ENCODE measurements at regions not wholly inside any gene's neighbourhood (a gene's known extent, or its start where the extent isn't known, plus 50 kb on each side); places are given as distances from the start of the nearest gene placed in this dataset.
A peak's percentile ranks its signal among the peaks of the same experiment; 100 is the strongest.
"Not testable (repeated sequence)": the region's sequence is repeated elsewhere in the genome, so short reads cannot be mapped to it uniquely, and the experiment has no call there.

- H3K9me3 ChIP-seq (ENCODE audit: control insufficient read depth, insufficient read depth, low read depth, low read length); POLR2A ChIA-PET; H3K36me3 ChIP-seq (ENCODE audit: control insufficient read depth in 2 of 2, insufficient read depth in 1 of 2, low read length in 2 of 2); H3K4me3 ChIP-seq (ENCODE audit: low read depth, low read length); H3K27ac ChIP-seq (ENCODE audit: extremely low read depth, low read depth, low read length); CTCF ChIA-PET; H3K4me1 ChIP-seq (ENCODE audit: control insufficient read depth, insufficient read depth, low read length): not testable (repeated sequence)
Measured at GRCh38 chr16:29137461-29137860, 152.6 kb downstream of the LAT start.

DNA sequence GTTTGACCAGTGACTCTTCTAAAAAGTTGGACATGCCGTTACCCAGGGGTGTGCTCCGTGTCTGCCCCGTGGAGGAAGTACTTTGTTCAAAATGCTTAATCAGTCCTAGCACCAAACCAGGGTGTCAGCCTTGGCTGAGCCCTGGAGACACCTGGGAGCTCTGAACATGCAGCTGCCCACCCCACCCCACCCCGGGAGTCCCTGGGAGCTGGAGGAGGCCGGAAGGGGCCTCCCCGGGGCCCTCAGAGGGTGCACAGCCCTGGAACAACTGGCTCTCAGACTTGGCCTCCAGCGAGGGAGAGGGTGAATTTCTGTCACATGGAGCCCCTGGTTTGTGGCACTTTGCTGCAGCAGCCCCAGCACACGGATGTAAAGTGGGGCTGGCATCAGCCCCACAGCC is 152.1 kb downstream of the LAT start:
- H3K27ac ChIP-seq (ENCODE audit: extremely low read depth, low read depth, low read length); CTCF ChIA-PET; H3K36me3 ChIP-seq (ENCODE audit: control insufficient read depth in 2 of 2, insufficient read depth in 1 of 2, low read length in 2 of 2); POLR2A ChIA-PET; H3K9me3 ChIP-seq (ENCODE audit: control insufficient read depth, insufficient read depth, low read depth, low read length); H3K4me1 ChIP-seq (ENCODE audit: control insufficient read depth, insufficient read depth, low read length); H3K4me3 ChIP-seq (ENCODE audit: low read depth, low read length): not testable (repeated sequence)

GRCh38 chr16:29136046-29136696 is 151.3 kb downstream of the LAT start:
- H3K9me3 ChIP-seq (ENCODE audit: control insufficient read depth, insufficient read depth, low read depth, low read length); H3K27ac ChIP-seq (ENCODE audit: extremely low read depth, low read depth, low read length); H3K4me1 ChIP-seq (ENCODE audit: control insufficient read depth, insufficient read depth, low read length); H3K36me3 ChIP-seq (ENCODE audit: control insufficient read depth in 2 of 2, insufficient read depth in 1 of 2, low read length in 2 of 2); H3K4me3 ChIP-seq (ENCODE audit: low read depth, low read length); POLR2A ChIA-PET: not testable (repeated sequence)
- CTCF ChIA-PET, result interaction anchor here (0.6 kb wide), 1 partner anchor 49 kb away, joined by 3 read pairs; no protein-coding TSS in a partner anchor

GRCh38 chr16:29135098-29135497 is 150.2 kb downstream of the LAT start:
- POLR2A ChIA-PET; H3K36me3 ChIP-seq (ENCODE audit: control insufficient read depth in 2 of 2, insufficient read depth in 1 of 2, low read length in 2 of 2); H3K4me3 ChIP-seq (ENCODE audit: low read depth, low read length); H3K4me1 ChIP-seq (ENCODE audit: control insufficient read depth, insufficient read depth, low read length); H3K27ac ChIP-seq (ENCODE audit: extremely low read depth, low read depth, low read length); H3K9me3 ChIP-seq (ENCODE audit: control insufficient read depth, insufficient read depth, low read depth, low read length); CTCF ChIA-PET: not testable (repeated sequence)

GRCh38 chr16:29133681-29134430 is 149.0 kb downstream of the LAT start:
- H3K36me3 ChIP-seq (ENCODE audit: control insufficient read depth in 2 of 2, insufficient read depth in 1 of 2, low read length in 2 of 2); H3K4me1 ChIP-seq (ENCODE audit: control insufficient read depth, insufficient read depth, low read length); H3K27ac ChIP-seq (ENCODE audit: extremely low read depth, low read depth, low read length); H3K9me3 ChIP-seq (ENCODE audit: control insufficient read depth, insufficient read depth, low read depth, low read length); H3K4me3 ChIP-seq (ENCODE audit: low read depth, low read length); POLR2A ChIA-PET: not testable (repeated sequence)
- CTCF ChIA-PET, result interaction anchor here (0.6 to 1.0 kb wide), 2 partner anchors 19 to 290 kb away, joined by 3 to 4 read pairs; no protein-coding TSS in a partner anchor

DNA sequence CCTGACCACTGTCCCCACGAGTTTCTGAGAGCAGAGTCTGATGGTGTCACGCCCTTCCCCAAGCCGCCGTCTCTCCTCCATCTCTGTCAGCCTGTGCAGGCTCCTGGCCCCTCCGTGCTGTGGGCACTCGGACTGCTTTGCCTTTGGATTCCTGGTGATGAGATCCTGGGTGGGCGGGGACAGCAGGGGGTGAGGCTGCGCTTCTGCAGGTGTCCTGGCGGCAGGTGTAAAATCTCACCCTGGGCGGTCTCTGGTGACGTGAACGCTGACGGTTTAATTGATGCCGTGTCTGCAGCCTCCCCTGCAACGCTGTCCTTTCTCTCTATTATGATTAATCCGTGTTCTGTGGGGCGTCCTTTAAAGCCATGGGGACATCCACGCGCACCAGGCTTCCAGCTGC is 148.0 kb downstream of the LAT start:
- POLR2A ChIA-PET; H3K27ac ChIP-seq (ENCODE audit: extremely low read depth, low read depth, low read length); H3K4me1 ChIP-seq (ENCODE audit: control insufficient read depth, insufficient read depth, low read length); H3K36me3 ChIP-seq (ENCODE audit: control insufficient read depth in 2 of 2, insufficient read depth in 1 of 2, low read length in 2 of 2); H3K9me3 ChIP-seq (ENCODE audit: control insufficient read depth, insufficient read depth, low read depth, low read length); CTCF ChIA-PET; H3K4me3 ChIP-seq (ENCODE audit: low read depth, low read length): not testable (repeated sequence)

DNA sequence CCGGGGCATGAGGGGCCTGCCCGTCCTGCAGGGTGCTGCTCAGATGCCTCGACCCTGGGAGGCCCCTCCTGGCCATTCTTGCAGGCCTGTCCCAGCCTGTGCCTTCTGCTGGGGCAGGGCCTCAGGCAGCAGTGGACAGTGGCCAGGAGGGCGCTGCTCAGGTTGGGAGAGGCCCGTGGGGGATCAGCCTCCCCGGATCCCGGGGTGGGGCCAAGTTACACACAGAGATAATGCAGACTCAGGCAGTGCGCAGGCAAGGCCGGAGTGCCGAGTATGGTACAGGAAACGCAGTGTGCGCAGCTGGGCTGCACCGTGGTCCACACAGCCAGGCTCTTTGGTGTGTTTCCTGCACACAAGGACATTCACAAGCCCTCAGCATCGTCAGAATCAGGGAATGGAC is 147.6 kb downstream of the LAT start:
- H3K36me3 ChIP-seq (ENCODE audit: control insufficient read depth in 2 of 2, insufficient read depth in 1 of 2, low read length in 2 of 2); CTCF ChIA-PET; H3K4me1 ChIP-seq (ENCODE audit: control insufficient read depth, insufficient read depth, low read length); POLR2A ChIA-PET; H3K27ac ChIP-seq (ENCODE audit: extremely low read depth, low read depth, low read length); H3K9me3 ChIP-seq (ENCODE audit: control insufficient read depth, insufficient read depth, low read depth, low read length); H3K4me3 ChIP-seq (ENCODE audit: low read depth, low read length): not testable (repeated sequence)

DNA sequence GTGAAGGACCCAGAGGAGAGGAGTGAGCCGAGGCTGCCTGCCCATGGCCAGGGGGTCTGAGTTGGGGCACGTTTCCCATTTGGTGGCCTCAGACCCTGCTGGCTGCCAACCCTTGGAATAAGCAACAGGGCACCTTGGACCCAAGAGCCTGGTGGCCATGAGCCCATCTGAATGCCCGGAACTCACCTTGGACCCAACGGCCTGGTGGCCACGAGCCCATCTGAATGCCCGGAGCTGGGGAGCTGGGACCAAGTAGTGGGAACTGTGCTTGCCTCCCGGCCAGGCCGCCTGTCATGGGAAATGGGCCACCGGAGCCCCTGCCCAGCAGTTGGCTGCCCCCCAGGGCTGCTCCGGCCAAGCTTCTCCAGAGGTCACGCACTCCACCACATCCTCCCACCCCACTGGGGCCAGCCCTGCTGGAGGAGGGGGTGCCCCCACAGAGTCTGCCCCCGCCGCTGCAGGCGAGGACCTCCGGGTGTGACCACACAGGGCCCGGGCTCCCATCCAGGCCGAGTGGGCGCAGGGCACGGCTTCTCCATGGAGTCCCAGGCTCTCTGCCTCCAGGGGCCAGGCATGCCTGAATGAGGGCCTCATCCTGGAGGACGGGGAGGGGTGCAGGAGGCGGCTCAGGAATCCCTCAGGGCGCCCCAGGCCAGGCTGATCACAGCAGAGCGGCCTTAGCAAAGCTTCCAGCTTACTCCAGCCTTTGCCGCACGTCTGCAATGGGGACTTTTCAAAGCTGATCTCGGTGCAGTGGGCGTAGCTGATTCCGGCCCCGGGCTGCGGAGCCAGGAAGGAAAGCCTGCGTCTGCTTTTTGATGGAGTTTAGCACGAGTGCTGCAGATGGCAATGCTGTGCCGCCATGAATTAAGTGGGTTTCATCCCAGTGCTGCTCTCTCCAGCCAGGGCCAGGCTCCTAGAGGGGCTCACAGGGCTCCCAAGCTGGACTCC is 146.3 kb downstream of the LAT start:
- H3K9me3 ChIP-seq (ENCODE audit: control insufficient read depth, insufficient read depth, low read depth, low read length); H3K27ac ChIP-seq (ENCODE audit: extremely low read depth, low read depth, low read length); POLR2A ChIA-PET; CTCF ChIA-PET; H3K36me3 ChIP-seq (ENCODE audit: control insufficient read depth in 2 of 2, insufficient read depth in 1 of 2, low read length in 2 of 2); H3K4me3 ChIP-seq (ENCODE audit: low read depth, low read length); H3K4me1 ChIP-seq (ENCODE audit: control insufficient read depth, insufficient read depth, low read length): not testable (repeated sequence)
- peak; percentile 52 for TF ChIP-seq GLIS1 (tag by site-specific recombination; IDR thresholded peaks at IDR 0.05)

GRCh38 chr16:29130131-29130711 is 145.4 kb downstream of the LAT start:
- H3K4me1 ChIP-seq (ENCODE audit: control insufficient read depth, insufficient read depth, low read length); POLR2A ChIA-PET; CTCF ChIA-PET: not testable (repeated sequence)

GRCh38 chr16:29129458-29130038 is 144.7 kb downstream of the LAT start:
- POLR2A ChIA-PET; CTCF ChIA-PET; H3K9me3 ChIP-seq (ENCODE audit: control insufficient read depth, insufficient read depth, low read depth, low read length); H3K4me1 ChIP-seq (ENCODE audit: control insufficient read depth, insufficient read depth, low read length); H3K27ac ChIP-seq (ENCODE audit: extremely low read depth, low read depth, low read length); H3K4me3 ChIP-seq (ENCODE audit: low read depth, low read length); H3K36me3 ChIP-seq (ENCODE audit: control insufficient read depth in 2 of 2, insufficient read depth in 1 of 2, low read length in 2 of 2): not testable (repeated sequence)

More at GRCh38 chr16:29130131-29130711, 145.4 kb downstream of the LAT start:
- not testable (repeated sequence) for H3K9me3 ChIP-seq (ENCODE audit: control insufficient read depth, insufficient read depth, low read depth, low read length); H3K4me3 ChIP-seq (ENCODE audit: low read depth, low read length); H3K27ac ChIP-seq (ENCODE audit: extremely low read depth, low read depth, low read length); H3K36me3 ChIP-seq (ENCODE audit: control insufficient read depth in 2 of 2, insufficient read depth in 1 of 2, low read length in 2 of 2)
